ENCODE measurements at regions not wholly inside any gene's neighbourhood (a gene's known extent, or its start where the extent isn't known, plus 50 kb on each side); places are given as distances from the start of the nearest gene placed in this dataset.

DNA sequence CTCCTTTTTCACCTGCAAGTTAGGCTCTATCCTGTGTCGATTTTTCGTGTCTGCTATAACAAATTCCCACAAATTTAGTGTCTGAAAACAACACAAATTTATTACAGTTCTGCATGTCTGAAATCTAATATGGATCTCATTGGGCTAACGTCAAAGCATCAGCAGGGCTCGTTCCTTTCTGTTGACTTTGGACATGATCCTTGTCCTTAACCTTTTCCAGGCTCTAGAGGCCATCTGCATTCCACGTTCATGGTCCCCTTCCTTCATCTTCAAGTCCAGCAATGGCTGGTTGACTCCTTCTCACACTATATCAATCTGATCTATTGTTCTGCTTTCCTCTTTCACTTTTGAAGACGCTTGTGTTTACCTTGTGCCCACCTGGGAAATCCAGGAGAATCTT lies 165.7 kb upstream of the RARB start:
- no peak for DNase-seq

DNA sequence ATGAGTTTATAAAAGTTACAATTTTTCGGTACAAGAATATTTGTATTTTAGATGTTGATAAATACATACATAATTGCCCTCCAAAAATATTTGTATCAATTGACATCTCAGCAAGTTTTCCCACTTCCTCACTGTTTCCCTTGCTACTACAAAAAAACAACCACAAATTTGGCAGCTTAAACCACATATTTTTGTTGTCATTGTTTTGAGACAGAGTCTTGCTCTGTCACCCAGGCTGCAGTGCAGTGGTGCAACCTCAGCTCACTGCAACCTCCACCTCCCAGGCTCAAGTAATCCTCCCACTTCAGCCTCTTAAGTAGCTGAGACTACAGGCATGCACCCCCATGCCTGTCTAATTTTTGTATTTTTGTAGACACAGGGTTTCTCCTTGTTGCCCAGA lies 162.8 kb upstream of the RARB start:
- no peak for DNase-seq

DNA sequence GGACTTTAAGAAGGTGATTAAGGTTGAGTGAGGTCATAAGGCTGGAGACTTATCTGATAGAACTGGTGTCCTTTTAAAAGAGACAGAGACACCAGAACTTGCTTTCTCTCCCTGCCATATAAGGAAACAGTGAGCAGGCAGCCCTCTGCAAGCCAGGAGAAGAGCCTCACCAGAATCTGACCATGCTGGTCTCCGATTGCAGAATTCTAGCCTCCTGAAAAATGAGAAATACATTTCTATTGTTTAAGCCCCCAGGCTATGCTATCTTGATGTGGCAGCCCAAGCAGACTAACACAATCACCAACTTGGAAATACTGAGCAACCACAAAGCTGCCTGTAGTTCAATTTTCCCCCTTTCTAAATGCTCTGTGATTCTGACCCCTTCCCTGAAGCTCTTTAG lies 161.4 kb upstream of the RARB start:
- no peak for DNase-seq

DNA sequence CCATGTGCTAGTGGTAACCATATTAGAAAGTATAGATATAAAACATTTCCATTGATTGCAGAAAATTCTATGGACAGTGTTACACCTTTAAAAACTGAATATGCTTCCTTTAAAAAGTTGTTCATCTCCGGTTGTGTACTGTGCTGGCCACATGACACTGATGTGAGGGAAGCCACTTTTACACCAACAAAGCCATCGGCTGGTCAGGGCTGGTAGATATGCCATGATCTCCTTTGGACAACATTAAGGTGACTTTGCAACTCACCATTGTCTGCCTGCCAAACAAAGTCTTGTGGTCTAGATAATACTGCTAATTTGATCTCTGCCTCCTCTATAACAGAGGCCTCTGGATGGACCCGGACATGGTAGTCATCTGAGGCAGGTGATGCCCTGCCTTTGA lies 156.0 kb upstream of the RARB start:
- no peak for DNase-seq

DNA sequence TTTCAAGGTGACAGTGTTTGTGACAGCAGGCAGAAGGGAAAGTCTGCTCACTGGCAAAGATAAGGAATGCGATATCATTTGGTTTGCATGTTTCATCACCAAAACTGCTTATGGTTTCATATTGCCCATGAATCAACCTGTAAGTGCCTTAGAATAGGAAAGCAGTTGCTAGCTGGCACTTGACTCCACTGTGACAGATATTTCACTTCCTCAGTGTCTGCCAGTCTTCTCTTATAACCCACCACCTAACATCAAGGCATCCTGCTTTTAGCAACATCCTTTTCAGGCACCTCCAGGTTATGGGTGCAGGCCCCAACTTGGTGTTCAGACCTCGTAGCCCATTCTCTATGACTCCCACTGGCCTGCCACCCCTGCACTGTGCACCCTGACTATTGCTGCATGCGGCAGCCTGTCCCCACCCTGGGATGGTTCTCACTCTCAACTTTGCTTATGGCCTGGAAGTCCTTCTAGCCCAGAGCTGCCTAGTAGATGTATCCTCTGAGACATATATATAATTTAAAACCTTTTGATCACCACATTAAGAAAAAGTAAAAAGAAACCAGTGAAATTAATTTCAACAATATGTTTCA lies 154.4 kb upstream of the RARB start:
- no peak for DNase-seq

DNA sequence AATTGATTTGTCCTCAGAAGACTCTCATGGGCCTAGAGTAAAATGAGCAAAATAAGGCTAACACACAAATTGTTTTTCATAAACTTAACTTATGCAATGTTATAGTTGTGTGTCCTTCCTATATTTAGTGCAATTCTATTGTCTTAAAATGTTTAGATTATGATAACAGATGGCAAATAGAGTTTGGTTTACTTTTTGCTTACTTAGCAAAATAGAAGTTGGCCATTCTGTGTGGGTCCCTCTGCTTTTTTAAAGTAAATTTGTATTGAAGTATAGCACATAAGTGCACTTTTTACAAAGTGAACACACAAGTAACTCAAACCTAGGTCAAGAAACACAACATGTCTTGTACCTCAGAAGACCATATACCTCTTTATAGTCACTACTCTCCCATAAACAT lies 150.6 kb upstream of the RARB start:
- DNase-seq: no peak

DNA sequence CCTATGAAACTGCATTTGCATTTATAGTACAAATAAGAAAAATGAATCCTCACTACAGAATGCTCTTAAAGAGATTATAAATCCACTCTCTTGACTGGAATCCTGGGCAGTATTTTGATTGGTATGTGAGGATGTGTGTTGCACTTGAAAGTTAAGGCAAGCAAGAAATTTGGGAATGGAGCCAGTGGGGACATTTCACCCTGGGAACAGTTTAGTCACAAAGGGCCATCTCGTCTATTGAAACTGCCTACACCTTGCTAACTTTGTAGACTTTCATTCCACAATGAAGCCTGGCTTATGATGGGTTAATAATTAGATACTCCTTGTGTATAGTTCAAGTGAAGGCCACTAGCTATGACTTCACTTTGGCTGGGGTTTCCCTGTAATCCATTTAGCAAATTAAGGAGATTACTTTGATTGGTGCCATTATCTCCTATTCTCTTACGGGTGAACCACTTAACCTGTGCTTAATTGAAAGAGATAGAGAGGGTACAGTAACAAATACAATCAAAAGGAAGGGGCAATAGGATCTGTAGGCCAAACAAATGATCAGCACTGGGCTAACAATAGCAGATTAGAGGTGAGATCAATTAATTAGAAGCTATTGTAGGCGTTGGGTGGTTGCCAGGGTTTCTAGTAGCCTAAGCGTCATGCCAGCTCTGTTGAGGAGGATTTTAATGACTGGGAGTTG lies 146.9 kb upstream of the RARB start:
- no peak for DNase-seq

DNA sequence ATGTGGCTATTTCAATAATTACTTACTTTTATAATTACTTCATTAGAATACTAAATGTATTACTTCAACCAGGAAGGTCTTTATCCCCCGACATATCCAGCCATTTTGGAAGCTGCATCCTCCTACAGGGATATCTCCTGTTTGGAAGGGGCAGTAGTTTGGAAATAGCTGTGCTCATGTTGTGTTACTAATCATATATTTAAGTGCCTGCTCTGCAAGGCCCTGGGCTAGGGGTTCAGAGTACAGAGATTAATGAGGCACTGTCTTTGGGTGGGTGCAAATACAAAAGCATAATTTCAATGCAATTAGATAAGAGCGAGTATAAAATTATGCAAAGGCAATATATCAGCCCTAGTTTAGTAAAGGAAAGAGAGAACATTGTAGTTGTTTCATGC lies 146.3 kb upstream of the RARB start:
- DNase-seq: no peak

DNA sequence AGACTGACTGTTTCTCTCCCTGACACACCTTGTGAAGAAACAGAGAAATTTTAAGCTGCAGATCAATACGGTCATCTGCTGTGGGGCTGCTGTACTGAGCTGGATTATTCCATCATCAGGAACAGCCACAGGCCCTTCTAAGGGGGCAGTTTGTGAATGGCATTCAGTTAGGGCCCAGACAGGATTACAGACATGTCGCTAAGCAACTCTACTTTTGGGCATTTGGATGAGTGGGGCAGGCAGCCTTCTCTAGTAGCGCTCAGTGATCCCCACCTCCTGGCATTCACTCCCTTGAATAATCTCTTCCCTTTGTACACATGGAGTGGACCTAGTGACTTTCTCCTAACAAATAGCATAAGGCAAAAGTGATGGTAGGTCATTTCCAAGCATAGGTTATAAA lies 144.4 kb upstream of the RARB start:
- no peak for DNase-seq

DNA sequence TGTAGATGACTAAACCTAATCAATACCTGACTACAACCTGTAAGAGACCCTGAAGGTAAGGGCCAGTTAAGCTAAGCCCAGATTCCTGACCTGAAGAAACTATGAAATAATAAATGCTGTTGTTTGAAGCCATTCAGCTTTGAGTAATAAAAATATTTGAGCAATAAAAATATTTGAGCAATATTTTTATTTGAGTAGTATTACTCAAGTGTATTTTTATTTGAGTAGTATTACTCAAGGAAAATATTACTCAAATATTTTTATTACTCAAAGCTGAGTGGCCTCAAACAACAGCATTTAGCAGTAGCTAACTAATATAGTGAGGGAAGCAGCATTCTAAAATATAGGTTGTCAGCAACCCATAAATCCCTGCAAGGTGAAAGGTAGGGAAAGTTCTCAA lies 143.8 kb upstream of the RARB start:
- no peak for DNase-seq

DNA sequence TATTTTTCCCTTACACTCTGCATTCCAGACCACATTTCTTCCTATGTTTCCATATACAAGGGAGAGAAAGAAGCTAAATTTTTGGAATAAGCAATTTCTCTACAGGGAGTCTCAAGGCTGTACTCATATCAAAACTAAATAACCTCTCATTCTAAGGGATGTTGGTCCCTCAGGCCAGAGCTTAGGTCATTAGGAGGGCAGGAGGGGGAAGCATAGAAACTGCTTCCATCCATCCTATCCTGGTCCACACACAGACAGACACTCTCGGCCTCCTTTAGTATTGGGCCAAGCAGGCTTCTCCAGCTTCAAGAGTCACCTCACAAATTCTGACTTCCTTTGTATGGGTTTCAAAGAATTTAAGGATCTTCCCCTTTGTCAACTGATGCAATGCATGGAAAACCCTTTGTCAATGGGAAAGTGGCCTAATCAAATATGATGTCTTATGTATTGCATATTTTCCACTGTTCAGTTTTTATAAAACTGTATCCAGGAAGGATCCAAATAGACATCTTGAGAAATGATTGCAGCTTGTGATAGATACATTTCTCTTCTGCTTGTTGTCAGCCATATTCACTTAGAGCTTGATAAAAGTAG lies 140.7 kb upstream of the RARB start:
- DNase-seq: no peak

DNA sequence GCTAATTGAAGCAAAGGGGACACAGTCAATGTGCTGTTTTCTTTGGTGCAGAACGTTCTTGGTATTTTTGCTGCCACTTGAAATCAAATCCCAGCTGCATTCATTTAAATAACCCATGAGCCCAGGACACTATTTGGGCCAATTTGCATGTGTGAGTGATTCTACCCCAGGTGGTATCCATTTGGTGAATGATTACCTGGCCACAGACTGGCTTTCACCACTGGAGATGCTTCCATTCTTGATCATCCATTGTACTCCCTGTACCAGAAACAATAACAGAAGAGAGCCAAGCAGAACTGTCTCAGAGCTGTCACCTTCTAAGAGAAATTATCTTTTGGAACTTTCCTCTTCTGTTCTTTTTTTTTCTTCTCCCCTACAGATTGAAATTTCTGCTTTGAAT lies 139.7 kb upstream of the RARB start:
- no peak for DNase-seq

DNA sequence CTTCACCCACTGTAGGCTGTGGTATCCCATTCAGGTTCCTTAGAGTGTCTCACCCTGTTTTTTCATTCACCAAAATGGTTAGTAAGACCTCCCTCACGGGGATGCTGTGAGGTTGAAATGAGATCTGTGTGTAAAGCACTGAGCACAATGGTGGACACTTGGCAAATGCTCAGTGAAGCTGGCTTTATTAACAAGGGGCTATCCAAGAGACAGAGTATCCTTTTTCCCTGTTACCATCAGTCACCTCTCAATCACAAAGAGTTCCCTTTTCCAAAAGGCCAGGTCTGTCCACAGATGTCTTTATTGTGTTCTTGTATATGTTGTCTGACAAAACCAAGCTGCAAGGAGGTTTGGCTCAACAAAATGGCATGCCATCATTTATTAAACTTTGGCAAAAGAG lies 138.9 kb upstream of the RARB start:
- DNase-seq: no peak

DNA sequence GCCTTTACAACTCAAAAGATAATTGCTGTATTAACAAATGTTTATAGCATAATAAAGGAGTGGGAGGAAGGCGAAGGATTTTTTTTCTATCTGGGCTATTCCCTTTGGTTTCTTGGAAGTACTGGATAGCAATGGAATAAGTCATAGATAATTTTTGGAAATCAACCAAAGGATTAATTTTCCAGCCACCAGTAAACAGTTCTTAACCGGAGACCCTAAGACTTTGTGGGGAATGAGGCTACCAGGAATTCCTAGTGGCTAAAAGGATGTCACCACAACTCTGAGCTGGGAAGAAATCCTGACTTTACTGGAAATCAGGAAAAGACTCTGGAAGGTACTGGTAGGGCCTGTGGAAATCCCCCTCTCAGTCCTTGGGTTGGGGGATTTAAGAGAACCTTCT lies 138.4 kb upstream of the RARB start:
- DNase-seq: no peak

DNA sequence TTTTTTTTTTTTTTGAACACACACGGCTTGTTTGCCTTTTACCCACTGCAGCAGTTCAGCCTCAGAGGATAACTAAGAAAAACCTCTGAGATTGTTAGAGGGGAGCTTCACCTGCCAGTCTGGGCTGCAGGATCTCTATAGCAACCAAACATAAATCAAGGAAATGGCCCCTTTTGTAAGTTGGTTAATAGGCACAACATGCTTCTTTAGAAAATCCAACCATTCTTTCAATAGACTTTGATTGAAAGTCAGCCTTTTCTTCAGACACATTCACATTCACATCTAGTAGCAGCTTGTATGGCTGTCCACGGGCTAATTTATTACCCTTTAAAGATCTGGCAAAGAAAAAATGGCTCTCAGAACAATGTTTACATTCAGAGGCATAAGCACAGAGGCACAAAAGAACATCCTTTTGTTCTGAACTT lies 136.6 kb upstream of the RARB start:
- no peak for DNase-seq

DNA sequence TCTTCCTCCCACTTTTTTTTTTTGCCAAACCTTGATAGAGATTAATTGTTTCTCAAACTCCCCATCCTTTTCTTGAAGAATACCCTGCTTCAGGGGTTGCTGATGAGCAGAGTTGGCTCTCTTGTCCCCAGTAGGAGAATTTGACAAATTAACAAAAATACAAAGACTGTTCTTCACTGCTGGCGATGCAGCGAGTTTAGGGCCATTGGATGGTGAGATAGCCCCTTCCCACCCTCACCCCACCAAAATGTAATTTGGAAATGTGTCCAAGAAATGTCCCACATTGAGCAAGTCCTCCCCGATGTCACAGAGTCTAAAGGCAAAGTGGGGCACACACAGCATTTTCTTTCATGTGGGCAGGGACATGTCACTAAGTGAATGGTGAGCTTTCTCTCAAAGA lies 136.0 kb upstream of the RARB start:
- DNase-seq: no peak

DNA sequence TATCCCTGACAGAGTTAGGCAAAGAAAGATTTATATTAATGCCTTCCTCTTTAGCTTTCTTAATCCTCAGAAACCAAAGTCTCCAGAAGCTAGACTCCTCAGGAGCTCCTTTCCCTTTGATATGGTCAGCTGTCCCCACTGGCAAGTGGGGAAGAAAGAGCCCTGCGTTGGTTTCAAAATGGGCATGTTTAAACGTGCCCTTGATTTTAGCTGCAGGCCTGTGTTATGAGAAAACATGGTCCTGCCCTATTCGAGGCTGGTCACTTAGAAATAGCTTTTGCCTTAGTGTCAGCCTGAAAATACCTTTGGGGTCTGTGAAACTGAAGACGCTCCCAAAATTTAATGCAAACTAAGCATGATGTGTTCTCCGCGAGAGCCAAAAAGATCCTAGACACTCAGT lies 135.5 kb upstream of the RARB start:
- no peak for DNase-seq

DNA sequence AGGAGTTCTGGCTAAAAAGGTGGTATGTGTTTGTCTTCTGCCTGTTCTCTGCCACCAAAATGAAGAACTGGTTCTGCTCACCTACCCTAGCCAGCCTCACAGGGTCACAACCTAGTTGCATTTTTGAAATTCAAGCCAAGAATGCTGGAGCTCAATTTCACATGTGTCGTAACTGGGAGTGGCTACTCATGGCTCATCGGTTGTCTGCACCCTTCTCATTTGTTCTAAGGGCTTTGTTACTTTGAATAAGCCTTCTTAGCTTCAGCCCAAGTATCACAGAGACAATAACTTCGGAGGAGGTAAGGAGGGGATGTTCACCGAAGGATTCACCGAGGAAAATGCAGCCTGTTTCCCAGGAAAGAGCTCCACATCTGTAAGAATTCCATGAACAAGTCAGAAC lies 134.3 kb upstream of the RARB start:
- DNase-seq: no peak

DNA sequence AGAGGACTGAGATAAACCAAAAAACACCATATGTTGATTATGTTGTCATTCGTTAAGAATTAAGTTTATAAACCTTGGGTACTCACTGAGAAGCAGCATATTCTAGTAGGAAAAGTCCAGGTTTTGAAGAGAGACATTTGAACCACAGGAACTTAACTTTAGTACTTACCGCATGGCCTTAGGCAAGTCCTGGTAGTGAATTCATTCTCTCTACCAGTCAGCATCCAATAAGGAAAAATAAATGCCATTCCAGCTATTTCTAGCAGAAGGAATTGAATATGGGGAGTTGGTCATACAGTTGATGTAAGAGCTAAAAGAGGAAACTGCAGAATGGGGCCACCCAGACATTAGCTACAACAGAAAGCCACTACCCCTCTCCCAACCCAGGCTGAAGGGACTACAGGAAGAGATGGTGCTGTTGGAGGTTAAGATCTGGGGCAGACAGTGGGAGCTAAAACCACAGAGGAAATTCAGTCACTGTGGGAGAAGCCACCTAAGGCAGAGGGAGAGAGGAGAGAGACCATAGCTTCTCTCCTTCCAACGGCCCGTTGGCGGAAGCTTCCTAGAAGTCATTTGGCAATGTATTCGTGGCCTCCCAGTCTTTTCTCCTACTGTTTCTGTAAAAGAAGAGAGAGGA lies 133.8 kb upstream of the RARB start:
- DNase-seq: no peak

DNA sequence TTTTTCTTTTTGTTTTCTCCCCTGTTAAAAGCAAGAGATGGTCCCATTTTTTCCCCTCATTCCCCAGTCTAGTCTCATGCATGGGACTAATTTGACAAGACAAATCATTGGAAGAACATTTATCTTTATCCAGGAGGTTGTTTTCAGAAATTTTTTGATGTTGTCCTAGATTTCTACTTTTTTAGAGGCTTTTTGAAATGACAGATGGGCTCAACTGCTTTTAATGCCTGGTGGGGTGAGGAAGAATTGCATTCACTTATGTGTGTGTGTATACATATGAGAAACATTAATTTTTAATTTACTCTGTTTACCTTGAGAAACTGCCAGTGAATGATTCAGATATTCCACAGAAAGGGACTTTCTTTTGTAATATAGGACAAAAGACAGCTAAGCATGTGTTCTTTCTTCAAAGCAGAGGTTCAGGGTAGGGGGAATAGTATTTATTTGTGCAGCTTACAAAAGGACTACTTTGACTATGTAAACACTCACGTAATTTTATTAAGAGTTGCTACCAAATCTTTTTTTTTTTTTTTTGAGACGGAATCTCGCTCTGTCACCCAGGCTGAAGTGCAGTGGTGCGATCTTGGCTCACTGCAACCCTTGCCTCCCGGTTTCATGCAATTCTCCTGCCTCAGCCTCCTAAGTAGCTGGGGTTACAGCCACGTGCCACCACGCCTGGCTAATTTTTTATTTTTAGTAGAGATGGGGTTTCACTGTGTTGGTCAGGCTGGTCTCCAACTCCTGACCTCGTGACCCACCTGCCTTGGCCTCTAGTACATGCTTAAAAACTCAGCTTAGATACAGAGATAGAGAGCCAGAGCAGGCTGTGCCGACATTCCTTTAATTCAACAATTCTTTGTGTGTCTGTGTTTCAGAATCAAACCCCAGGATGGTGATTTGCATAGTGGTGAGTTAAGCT lies 130.1 kb upstream of the RARB start:
- no peak for DNase-seq

DNA sequence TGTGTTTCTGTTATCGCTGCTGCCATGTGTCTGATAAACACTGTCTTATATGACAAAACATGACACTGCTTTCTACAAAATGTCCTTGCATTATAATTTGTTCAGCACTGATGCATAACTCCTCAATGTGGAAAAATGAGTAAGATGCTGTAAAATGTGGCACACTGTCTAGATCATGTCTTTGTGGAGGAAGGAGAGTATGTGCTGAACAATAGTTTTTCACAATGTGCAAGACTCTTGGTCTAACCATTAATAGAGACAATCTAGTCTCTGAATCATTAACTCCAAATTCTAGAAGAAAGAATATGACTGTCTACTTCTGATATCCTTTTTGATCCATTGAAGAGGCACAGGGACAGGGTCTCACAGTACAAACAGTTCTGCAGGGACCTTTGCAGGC lies 127.9 kb upstream of the RARB start:
- DNase-seq: no peak

DNA sequence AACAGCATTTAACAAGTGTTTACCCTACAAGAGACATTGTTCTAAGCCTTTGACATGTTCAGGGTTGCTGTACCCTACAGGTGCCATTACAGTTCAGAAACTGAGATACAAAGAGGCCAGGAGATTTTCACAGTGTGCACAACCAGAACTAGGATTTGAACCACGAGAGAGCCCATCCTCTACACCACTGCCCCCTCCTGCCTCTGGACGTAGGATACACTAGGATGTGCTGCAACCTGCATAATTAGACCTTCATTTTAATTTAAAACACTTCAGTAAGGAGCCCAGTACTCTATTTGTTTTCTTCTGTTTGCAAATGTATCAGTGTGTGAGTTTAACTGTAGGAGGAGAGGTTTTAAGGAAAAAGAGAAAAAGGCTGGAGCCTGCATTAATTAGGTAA lies 123.1 kb upstream of the RARB start:
- DNase-seq: no peak

DNA sequence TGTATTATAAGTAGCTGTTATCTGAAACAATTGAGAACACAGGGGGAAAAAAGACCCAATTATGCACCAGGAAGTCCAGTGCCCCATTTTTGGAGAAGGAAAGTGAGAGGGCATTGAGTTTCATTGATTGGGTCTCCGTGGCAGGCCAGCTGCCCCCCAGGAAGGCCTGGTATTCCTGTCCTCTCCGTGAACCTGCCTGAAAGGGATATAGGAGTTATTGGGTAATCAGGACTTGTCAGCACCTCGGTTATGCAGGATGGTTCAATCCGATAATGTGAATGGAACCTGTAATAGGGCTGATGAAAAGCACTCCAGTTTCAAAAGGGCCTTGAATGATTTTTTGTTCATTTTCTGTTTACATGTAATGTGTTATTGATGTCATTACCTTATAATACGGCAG lies 122.0 kb upstream of the RARB start:
- DNase-seq: no peak
